ENCODE measurements at regions not wholly inside any gene's neighbourhood (a gene's known extent, or its start where the extent isn't known, plus 50 kb on each side); places are given as distances from the start of the nearest gene placed in this dataset.

DNA sequence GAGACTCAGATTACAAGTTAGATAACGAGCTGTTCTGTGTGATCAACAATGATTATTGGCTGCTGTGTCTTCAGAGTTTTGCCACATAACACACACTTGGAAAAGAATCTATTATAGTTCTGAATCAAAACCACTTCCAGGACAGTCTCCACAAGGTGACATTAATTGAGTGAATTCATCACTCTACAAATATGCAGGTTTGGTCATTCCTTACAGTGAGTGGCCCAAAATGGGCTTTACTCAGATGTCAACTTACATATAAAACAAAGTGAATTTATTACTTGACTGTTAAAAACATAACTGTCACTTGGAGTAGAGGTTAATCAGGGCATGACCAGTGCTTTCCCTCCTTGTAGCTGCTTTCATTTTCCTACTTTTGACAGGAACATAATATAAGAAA is 984.3 kb downstream of the REEP3 start:
- no peaks in the 10 kb centered on the region for H3K4me1 Mint-ChIP-seq (ENCODE audit: low read depth)
- no peaks in the 10 kb centered on the region for H3K27me3 Mint-ChIP-seq (ENCODE audit: low read depth)
- ATAC-seq (replicated peaks in 1 of 2) (no peak), DNase-seq (no peak)
- H3K27ac Mint-ChIP-seq = no peak overlapping the region
- H3K9me3 Mint-ChIP-seq = peaks cover 0 to 2% of the 10 kb centered on the region in 2 donors
- no peak overlapping the region for H3K4me3 Mint-ChIP-seq
- H3K36me3 Mint-ChIP-seq (ENCODE audit: insufficient read depth in 2 of 2) = no peaks in the 10 kb centered on the region

DNA sequence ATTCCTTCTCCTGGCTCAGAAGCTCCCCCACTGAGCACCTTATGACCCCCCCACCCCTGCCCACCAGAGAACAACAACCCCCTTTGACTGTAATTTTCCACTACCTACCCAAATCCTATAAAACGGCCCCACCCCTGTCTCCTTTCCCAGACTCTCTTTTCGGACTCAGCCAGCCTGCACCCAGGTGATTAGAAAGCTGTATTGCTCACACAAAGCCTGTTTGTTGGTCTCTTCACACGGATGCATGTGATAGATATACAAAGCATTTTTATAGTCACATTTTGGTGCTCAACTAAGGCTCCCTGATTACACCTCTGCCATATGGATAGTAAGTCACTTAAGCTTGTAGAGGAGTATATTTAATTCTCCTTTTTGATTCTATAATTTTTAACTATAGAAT is 985.8 kb downstream of the REEP3 start:
- no peaks in the 10 kb centered on the region for H3K27me3 Mint-ChIP-seq (ENCODE audit: low read depth)
- H3K4me1 Mint-ChIP-seq (ENCODE audit: low read depth) = no peaks in the 10 kb centered on the region
- DNase-seq (no peak), ATAC-seq (replicated peaks in 1 of 2) (no peak)
- peaks cover 0 to 2% of the 10 kb centered on the region in 2 donors for H3K9me3 Mint-ChIP-seq
- no peak overlapping the region for H3K27ac Mint-ChIP-seq
- H3K36me3 Mint-ChIP-seq (ENCODE audit: insufficient read depth in 2 of 2) = no peaks in the 10 kb centered on the region
- H3K4me3 Mint-ChIP-seq = no peak overlapping the region

DNA sequence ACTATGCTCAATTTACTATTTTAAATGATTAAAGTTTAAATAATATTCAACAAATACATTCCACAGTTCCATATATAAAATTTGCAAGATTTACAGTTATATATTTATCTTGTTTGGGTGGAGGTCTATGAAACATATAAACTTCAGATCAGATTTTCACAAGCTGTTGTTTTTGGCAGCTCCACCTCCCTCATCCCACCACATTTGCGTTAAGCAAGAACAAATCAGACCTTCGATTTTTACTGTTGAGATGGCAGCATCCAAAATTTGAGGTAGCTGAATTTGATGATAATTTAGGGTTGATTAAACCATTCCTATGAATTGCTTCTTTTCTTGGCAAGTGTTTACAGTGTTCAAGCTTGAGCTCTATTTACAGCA is 986.4 kb downstream of the REEP3 start:
- Mint-ChIP-seq H3K36me3 (ENCODE audit: insufficient read depth in 2 of 2) (no peaks in the 10 kb centered on the region), H3K9me3 (peaks cover 0 to 2% of the 10 kb centered on the region in 2 donors), H3K27me3 (ENCODE audit: low read depth) (no peaks in the 10 kb centered on the region), H3K4me3 (no peak overlapping the region), H3K27ac (no peak overlapping the region), H3K4me1 (ENCODE audit: low read depth) (no peaks in the 10 kb centered on the region)
- ATAC-seq (replicated peaks in 1 of 2) = no peak
- DNase-seq = no peak

DNA sequence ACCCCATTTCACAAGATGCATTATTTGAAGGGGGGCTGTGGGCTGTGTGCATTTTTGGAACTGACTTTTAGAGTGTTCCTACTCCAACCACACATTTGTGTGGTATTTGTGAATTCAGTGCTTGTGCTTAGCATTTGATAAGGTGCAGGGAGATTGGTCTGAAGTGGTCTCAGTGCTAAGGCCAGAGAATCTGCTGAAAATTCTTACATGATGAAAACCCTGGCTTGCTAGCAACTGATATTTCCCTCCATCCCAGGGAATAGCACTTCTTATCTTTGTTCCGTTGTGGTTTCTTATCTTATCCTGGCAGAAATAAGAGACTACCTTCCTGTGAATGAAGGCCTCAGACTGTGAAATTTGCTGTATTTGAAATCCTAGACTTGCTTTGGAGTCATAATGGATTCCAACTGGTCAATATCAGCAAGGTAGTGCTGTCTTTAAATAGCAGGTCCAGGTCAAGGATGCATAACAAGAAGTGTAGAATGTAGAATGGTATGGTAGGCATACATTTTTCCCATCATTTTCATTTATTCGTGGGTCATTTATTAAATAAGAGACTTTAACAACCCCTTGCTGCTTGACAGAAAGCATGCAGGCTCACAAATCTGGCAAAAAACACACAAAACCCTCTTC is 986.9 kb downstream of the REEP3 start:
- H3K36me3 Mint-ChIP-seq (ENCODE audit: insufficient read depth in 2 of 2) = no peaks in the 10 kb centered on the region
- no peaks in the 10 kb centered on the region for H3K27me3 Mint-ChIP-seq (ENCODE audit: low read depth)
- H3K9me3 Mint-ChIP-seq = peaks cover 0 to 1% of the 10 kb centered on the region in 2 donors
- H3K4me3 Mint-ChIP-seq = no peak overlapping the region
- H3K4me1 Mint-ChIP-seq (ENCODE audit: low read depth) = no peaks in the 10 kb centered on the region
- no peak for DNase-seq
- ATAC-seq (replicated peaks in 1 of 2) = no peak
- no peak overlapping the region for H3K27ac Mint-ChIP-seq

DNA sequence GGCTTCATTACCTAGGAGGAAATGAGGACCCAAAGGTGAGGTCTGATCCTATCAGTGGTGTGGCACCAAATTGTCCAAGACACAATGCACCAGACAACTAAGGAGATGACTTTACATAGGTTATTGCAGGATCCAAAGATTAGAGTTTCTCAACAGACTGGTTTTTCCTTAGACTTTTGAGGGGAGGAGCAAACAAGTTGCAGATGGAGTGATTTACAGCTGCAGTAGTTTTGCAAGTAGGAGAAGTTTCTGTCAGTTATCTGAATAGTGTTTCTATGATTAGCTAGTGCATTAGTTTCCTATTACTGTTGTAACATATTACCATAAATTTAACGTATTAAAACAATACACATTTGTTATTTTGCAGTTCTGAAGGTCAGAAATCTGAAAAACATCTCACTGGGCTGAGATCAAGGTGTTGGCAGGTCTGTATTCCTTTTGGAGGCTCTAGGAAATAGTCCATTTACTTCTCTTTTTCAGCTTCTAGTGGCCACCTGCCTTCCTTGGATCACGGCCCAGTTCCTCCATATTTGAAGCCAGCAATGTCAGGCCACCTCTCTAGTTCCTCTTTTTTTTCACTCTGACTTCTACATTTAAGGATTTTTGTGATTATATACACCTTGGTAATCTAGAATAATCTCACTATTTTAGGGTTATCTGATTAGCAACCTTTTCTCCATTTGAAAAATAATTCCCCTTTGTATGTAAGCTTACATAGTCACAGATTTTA is 994.9 kb downstream of the REEP3 start:
- Mint-ChIP-seq H3K9me3 (no peaks in the 10 kb centered on the region), H3K36me3 (ENCODE audit: insufficient read depth in 2 of 2) (no peaks in the 10 kb centered on the region), H3K27ac (no peak overlapping the region), H3K4me1 (ENCODE audit: low read depth) (no peaks in the 10 kb centered on the region), H3K4me3 (no peak overlapping the region), H3K27me3 (ENCODE audit: low read depth) (no peaks in the 10 kb centered on the region)
- no peak for ATAC-seq (replicated peaks in 1 of 2)
- DNase-seq = no peak

DNA sequence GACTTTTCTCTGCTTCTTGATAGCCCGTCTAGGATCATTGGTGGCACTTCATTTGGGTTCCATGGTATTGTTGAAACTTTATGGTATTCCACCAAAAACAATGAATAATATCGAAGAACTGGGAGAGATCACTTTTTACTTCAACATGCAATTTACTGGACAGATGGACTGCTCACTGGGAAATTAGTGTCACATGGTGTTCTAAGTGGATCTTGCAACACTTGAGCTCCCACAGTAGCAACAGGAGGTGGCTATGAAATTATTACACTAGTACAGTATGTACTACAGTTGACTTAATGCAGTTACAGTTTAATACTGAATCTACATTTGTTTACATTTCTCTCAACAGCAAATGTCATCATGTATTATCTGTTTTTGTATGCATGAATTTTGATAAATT is 997.3 kb downstream of the REEP3 start:
- no peaks in the 10 kb centered on the region for H3K4me1 Mint-ChIP-seq (ENCODE audit: low read depth)
- no peaks in the 10 kb centered on the region for H3K9me3 Mint-ChIP-seq

DNA sequence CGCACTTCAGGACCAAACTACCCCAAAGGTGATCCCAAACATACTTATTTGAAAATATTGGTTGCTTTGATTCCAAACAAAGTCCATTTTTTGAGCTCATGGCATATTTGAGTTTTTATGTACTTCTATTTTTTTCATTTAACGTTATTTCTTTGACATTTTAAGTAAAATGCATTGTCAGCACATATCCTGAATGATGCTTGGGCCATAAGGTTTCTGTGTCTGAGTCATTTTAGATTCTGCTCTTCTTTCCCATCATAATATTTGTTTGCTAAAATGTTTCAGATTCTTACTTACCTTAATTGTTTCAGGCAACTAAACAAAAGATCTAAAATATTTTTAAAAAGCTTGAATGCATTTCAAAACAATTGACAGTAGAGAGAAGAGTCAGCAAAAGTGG is 998.2 kb downstream of the REEP3 start:
- ATAC-seq (replicated peaks in 1 of 2) (no peak), DNase-seq (no peak)
- Mint-ChIP-seq H3K4me1 (ENCODE audit: low read depth) (no peaks in the 10 kb centered on the region), H3K4me3 (no peak overlapping the region), H3K9me3 (no peaks in the 10 kb centered on the region), H3K27ac (no peak overlapping the region), H3K27me3 (ENCODE audit: low read depth) (no peaks in the 10 kb centered on the region), H3K36me3 (ENCODE audit: insufficient read depth in 2 of 2) (no peaks in the 10 kb centered on the region)

More for the DNA sequence above, 997.3 kb downstream of the REEP3 start:
- ATAC-seq (replicated peaks in 1 of 2) (no peak), DNase-seq (no peak)
- H3K27me3 Mint-ChIP-seq (ENCODE audit: low read depth) = no peaks in the 10 kb centered on the region
- H3K4me3 Mint-ChIP-seq = no peak overlapping the region
- no peaks in the 10 kb centered on the region for H3K36me3 Mint-ChIP-seq (ENCODE audit: insufficient read depth in 2 of 2)
- no peak overlapping the region for H3K27ac Mint-ChIP-seq

DNA sequence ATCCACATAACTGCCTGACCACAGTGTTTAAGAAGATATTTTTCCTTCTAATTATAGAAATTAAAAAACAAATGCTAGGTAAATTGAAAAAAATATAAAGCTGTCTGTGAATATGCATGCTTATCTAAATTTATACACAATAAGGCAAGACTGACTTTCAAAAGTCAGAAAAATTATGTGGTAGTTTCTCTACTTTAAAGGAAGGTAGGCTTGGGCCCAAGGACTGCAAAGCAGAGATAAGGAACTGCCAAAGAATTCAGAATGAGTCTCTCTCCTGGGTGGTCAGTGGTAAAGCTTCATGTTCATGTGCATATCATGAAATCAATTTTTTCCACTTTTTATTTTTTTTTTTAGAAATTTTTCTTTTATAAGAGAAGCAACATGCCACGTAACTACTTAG is 998.6 kb downstream of the REEP3 start:
- H3K27me3 Mint-ChIP-seq (ENCODE audit: low read depth) = no peaks in the 10 kb centered on the region
- DNase-seq (no peak), ATAC-seq (replicated peaks in 1 of 2) (no peak)
- no peaks in the 10 kb centered on the region for H3K36me3 Mint-ChIP-seq (ENCODE audit: insufficient read depth in 2 of 2)
- no peak overlapping the region for H3K27ac Mint-ChIP-seq
- H3K9me3 Mint-ChIP-seq = no peaks in the 10 kb centered on the region
- H3K4me3 Mint-ChIP-seq = no peak overlapping the region
- no peaks in the 10 kb centered on the region for H3K4me1 Mint-ChIP-seq (ENCODE audit: low read depth)

DNA sequence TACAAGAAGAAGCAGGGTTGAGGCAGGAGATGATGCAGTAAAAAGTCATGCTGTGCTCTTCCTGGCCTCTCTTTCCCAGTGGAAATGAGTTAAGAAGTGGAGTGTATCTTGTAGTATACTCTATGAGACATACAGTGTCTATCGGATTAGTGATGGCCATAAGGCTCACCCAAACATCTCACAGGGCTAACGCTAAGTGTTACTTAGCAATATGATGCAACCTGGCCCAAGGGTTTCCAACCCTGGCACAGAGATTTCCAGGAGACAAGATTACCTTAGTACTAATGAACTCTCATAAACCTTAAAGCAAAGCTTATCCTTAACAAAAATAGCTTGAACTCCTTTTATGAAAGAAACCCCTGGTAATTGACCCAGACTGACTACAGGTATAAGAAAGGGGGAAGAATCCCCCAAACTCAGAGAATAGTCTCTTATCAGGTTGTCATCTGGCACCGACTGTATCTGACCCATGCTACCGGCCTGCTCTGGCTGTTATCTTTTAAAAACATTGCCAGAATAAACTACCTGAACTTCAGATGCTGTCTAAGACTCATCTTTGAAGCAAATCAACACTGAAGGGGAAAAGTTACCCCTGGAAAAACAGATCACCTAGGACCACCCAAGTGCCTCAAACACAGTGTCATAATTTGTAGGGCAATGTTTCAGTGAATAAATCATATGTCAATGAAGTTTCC is 1002.0 kb downstream of the REEP3 start:
- no peaks in the 10 kb centered on the region for H3K4me1 Mint-ChIP-seq (ENCODE audit: low read depth)
- H3K27ac Mint-ChIP-seq = no peak overlapping the region
- H3K9me3 Mint-ChIP-seq = no peaks in the 10 kb centered on the region
- H3K27me3 Mint-ChIP-seq (ENCODE audit: low read depth) = no peaks in the 10 kb centered on the region
- DNase-seq (no peak), ATAC-seq (replicated peaks in 1 of 2) (no peak)
- H3K36me3 Mint-ChIP-seq (ENCODE audit: insufficient read depth in 2 of 2) = no peaks in the 10 kb centered on the region
- no peak overlapping the region for H3K4me3 Mint-ChIP-seq

DNA sequence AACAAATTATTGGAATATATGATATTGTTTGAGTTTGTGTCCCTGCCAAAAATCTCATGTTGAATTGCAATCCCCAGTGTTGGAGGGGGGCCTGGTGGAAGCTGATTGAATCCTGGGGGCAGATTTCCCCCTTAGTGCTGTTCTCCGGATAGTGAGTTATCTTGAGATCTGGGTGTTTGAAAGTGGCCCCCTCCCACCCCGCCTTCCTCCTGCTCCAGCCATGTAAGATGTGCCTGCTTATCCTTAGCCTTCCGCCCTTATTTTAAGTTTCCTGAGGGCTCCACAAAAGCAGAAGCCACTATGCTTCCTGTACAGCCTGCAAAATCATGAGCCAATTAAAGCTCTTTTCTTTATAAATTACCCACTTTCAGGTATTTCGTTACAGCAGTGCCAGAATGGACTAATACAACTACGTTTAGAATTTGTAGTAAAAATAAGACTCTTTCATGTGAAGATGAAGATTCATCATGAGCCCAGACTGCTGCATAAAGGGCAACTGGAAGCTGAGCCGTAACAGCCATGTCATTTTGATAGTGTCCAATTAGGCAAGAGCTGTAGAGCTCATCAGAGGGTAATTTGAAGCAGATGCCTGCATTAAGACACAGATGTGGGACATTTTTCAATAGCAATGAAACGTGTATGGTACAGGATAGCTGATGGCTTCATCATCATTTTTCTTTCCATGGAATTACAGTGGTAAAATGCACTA is 1007.2 kb downstream of the REEP3 start:
- H3K4me3 Mint-ChIP-seq = no peak overlapping the region
- no peaks in the 10 kb centered on the region for H3K27me3 Mint-ChIP-seq (ENCODE audit: low read depth)
- no peaks in the 10 kb centered on the region for H3K4me1 Mint-ChIP-seq (ENCODE audit: low read depth)
- H3K9me3 Mint-ChIP-seq = peaks cover 0 to 2% of the 10 kb centered on the region in 2 donors
- no peaks in the 10 kb centered on the region for H3K36me3 Mint-ChIP-seq (ENCODE audit: insufficient read depth in 2 of 2)
- no peak for DNase-seq
- no peak for ATAC-seq (replicated peaks in 1 of 2)
- no peak overlapping the region for H3K27ac Mint-ChIP-seq

DNA sequence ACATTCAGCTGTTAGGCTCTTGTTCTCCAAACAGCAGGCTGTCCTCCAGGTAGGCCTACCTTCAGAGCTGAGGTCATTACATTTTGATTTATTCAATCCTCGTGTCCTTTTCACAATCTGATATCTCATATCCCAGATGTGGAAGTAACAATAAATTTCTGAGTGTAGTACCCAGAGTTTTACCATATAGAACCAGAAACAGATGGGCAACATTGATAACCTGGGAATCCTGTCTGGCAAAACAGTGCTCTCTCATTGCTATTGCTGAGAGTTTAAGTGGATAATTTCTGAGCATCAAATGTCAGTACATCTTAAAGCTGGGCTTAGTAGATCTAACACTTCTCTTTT is 1007.8 kb downstream of the REEP3 start:
- no peak for ATAC-seq (replicated peaks in 1 of 2)
- H3K36me3 Mint-ChIP-seq (ENCODE audit: insufficient read depth in 2 of 2) = no peaks in the 10 kb centered on the region

DNA sequence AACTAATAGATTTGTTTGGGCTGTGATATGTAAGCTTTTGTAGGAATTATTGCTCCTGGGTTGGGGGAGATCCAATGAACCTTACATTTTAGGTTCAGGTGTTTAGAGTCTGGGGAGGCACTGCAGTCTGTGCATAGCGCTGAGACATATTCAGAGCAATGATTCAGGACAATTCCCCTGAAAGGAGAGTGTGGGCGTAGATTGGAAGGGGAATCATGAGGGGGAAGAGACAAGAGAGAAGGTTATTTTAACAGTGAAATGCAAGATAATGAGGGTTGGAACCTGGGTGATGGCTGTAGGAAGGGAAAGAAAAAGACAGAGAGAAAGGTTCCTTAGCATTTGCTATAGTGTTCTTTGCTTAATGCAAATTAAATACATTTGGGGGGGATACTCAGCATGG is 1013.4 kb downstream of the REEP3 start:
- H3K27ac Mint-ChIP-seq = no peak overlapping the region
- no peak overlapping the region for H3K4me3 Mint-ChIP-seq
- peaks cover 3 to 6% of the 10 kb centered on the region in 2 donors for H3K9me3 Mint-ChIP-seq
- no peaks in the 10 kb centered on the region for H3K4me1 Mint-ChIP-seq (ENCODE audit: low read depth)
- no peak for ATAC-seq (replicated peaks in 1 of 2)
- H3K36me3 Mint-ChIP-seq (ENCODE audit: insufficient read depth in 2 of 2) = no peaks in the 10 kb centered on the region
- no peak for DNase-seq
- no peaks in the 10 kb centered on the region for H3K27me3 Mint-ChIP-seq (ENCODE audit: low read depth)

More for the DNA sequence above, 1007.8 kb downstream of the REEP3 start:
- peaks cover 0 to 2% of the 10 kb centered on the region in 2 donors for H3K9me3 Mint-ChIP-seq
- DNase-seq = no peak
- no peak overlapping the region for H3K4me3 Mint-ChIP-seq
- no peak overlapping the region for H3K27ac Mint-ChIP-seq
- H3K27me3 Mint-ChIP-seq (ENCODE audit: low read depth) = no peaks in the 10 kb centered on the region
- no peaks in the 10 kb centered on the region for H3K4me1 Mint-ChIP-seq (ENCODE audit: low read depth)

DNA sequence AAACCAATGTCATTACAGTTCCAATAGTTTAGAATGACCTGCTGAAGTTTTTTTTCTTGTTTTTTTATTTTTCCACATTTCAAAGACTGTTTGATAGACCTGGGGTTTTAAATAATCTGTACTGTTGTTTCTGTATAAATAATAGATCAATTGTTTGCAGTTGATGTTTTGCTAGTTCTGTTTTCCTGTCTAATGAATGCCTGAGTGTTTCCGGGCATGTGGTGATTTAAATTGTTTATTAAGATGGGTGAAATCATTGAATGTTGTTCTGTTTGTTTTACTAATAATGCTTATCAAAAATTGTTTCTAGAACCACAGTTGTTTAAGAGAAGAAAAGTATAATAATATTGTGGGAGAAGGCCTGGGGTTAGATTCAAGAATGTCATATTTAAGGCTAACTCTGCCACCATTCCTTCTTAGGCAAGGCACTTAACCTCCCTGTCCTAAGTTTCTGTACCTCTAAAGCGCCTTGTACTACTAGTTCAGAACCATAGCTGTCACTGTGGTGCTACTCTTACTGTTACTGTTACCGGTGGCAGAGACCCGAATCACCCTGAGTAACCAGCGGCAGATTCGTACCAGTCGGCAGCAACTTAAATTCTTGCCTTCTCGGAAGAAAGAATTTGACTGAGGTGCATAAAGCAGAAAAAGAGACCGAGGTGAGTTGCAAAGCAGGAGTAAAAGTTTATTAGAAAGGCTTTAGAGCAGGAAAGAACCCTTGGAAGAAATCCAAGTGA is 1014.1 kb downstream of the REEP3 start:
- Mint-ChIP-seq H3K27me3 (ENCODE audit: low read depth) (no peaks in the 10 kb centered on the region), H3K4me1 (ENCODE audit: low read depth) (no peaks in the 10 kb centered on the region), H3K9me3 (peaks cover 5 to 6% of the 10 kb centered on the region in 2 donors), H3K27ac (no peak overlapping the region), H3K4me3 (no peak overlapping the region), H3K36me3 (ENCODE audit: insufficient read depth in 2 of 2) (no peaks in the 10 kb centered on the region)
- DNase-seq = no peak
- ATAC-seq (replicated peaks in 1 of 2) = no peak
